ENCODE measurements at regions not wholly inside any gene's neighbourhood (a gene's known extent, or its start where the extent isn't known, plus 50 kb on each side); places are given as distances from the start of the nearest gene placed in this dataset.

- Histone ChIP-seq H3K79me2 (ENCODE audit: control insufficient read depth, insufficient read depth, low read length) (no peaks in the 10 kb centered on the region), H3K27ac (ENCODE audit: insufficient read depth, low read depth, low read length) (no peak overlapping the region), H3K4me3 (replicated peaks in 1 of 3; ENCODE audit: insufficient read depth in 1 of 3, low read depth in 1 of 3, low read length in 3 of 3) (no peak overlapping the region), H3K36me3 (ENCODE audit: control insufficient read depth in 2 of 2, extremely low read depth in 1 of 2, insufficient read depth in 2 of 2, low read length in 2 of 2) (no peaks in the 10 kb centered on the region), H3K4me1 (ENCODE audit: control insufficient read depth, extremely low read depth, insufficient read depth, low read length) (no peaks in the 10 kb centered on the region), H3K9ac (replicated peaks; ENCODE audit: extremely low read depth, insufficient read depth, low read length) (no peak overlapping the region), H3K9me3 (replicated peaks; ENCODE audit: control insufficient read depth, insufficient read depth, low read length) (no peaks in the 10 kb centered on the region), H3K4me2 (ENCODE audit: insufficient read depth, low read length) (no peak overlapping the region), H3K27me3 (ENCODE audit: control insufficient read depth in 2 of 2, insufficient read depth in 2 of 2, low read length in 2 of 2) (peaks cover 4 to 13% of the 10 kb centered on the region in 2 experiments), H2AFZ (ENCODE audit: low read depth, low read length) (no peak overlapping the region), H3K9me1 (replicated peaks; ENCODE audit: control insufficient read depth, extremely low read depth, insufficient read depth, low read length) (no peaks in the 10 kb centered on the region), H4K20me1 (replicated peaks; ENCODE audit: control insufficient read depth, extremely low read depth, insufficient read depth, low read length) (no peaks in the 10 kb centered on the region)
- DNase-seq (ENCODE audit: low read depth, low spot score) = no peak
- ChIA-PET POLR2A (no interaction called here), CTCF (no interaction called here)
- no TSS peak for BruUV-seq (replicated peaks)
- TF ChIP-seq GATA2 (IDR thresholded peaks at IDR 0.05; ENCODE audit: insufficient read depth, insufficient read length, low read depth, low read length) (no peak), MYC (IDR thresholded peaks at IDR 0.05; ENCODE audit: low read depth, low read length) (no peak), EZH2 (IDR thresholded peaks at IDR 0.05; ENCODE audit: borderline replicate concordance, low read depth, low read length, severe bottlenecking) (no peak), POLR2A (IDR thresholded peaks at IDR 0.05; ENCODE audit: low read depth, low read length) (no peak), POLR2AphosphoS5 (IDR thresholded peaks at IDR 0.05; ENCODE audit: insufficient read depth, low read depth, low read length) (no peak), JUN (IDR thresholded peaks at IDR 0.05; ENCODE audit: borderline replicate concordance, insufficient read depth, insufficient read length, low read depth) (no peak), FOS (IDR thresholded peaks at IDR 0.05; ENCODE audit: borderline replicate concordance, insufficient read depth, low read length) (no peak), CTCF (IDR thresholded peaks at IDR 0.05; ENCODE audit: extremely low read depth in 1 of 2, insufficient read depth in 1 of 2, low read depth in 1 of 2, low read length in 2 of 2) (no peak)
- TF ChIP-seq, protein P1, sequence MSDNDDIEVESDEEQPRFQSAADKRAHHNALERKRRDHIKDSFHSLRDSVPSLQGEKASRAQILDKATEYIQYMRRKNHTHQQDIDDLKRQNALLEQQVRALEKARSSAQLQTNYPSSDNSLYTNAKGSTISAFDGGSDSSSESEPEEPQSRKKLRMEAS (IDR thresholded peaks at IDR 0.05; ENCODE audit: insufficient read depth, insufficient read length) = no peak
- FAIRE-seq = no peak
- dilution Hi-C loops (cut with MboI; ENCODE audit: extremely low pct_ligation_motif_present, low sequenced_read_pairs) = no loop called here
- intact Hi-C loops (cut with micrococcal nuclease) = no loop called here
Observed at GRCh38 chr9:126216826-126217225, 109.8 kb upstream of the MVB12B start.

Data from endothelial cell of umbilical vein (primary cell).